HCT116 (cell line): ENCODE measurements at regions not wholly inside any gene's neighbourhood (a gene's known extent, or its start where the extent isn't known, plus 50 kb on each side); places are given as distances from the start of the nearest gene placed in this dataset.

Experiments
- ATAC-seq: fragments of 200-7000 bp; cut with Tn5 transposase; 2 replicates; pipeline ENCODE4 v1.9.1; 2020; ENCODE audit warnings: mild to moderate bottlenecking, moderate library complexity
- BruUV-seq: library from RNA; stranded (reverse); fragments of 400-500 nt; replicated peaks from 2 replicates; lab custom pipeline; 2021; lab: Mats Ljungman, UMichigan
- CTCF ChIA-PET: fragments of 300-600 bp; sonication (Branson Sonifier 250); formaldehyde crosslinking; loops from one replicate; lab custom pipeline; 2021; ENCODE audit warnings: antibody characterized with exemption; lab: Charles Lee
- POLR2A ChIA-PET: fragments of 300-600, 350-600 bp; sonication (Branson Sonifier 250); formaldehyde crosslinking; loops from one replicate; lab custom pipeline; 2021; ENCODE audit warnings: antibody characterized with exemption; lab: Charles Lee
- RAD21 ChIA-PET, 2 experiments: fragments of 300-600 bp; sonication (Branson Sonifier 250); formaldehyde crosslinking; loops; one replicate each; lab custom pipeline; 2023; ENCODE audit warnings: low total read pairs in 2 of 2; ENCODE audit not compliant: uncharacterized antibody in 2 of 2, unreplicated experiment in 2 of 2, low non-redundant PET in 1 of 2; lab: Charles Lee
- DNase-seq: peaks from one replicate; pipeline ENCODE4 v3.0.0-alpha.2; 2010; ENCODE audit warnings: low read depth, low spot score
- H2AFZ ChIP-seq: fragments of 200-600 bp; shearing (Covaris generic), sonication (generic); 2 replicates; pipeline ENCODE4 v1.6.1; 2017; ENCODE audit warnings: low read depth, mixed run types, mixed read lengths, antibody characterized with exemption, low read length; ENCODE audit not compliant: poor library complexity, severe bottlenecking
- H3K27ac ChIP-seq: 2 replicates; pipeline ENCODE4 v1.5.1; 2012; ENCODE audit warnings: low read depth, low read length
- H3K27me3 ChIP-seq: fragments of 200-600 bp; sonication (generic); 2 replicates; pipeline ENCODE4 v1.6.1; 2016; ENCODE audit warnings: mixed run types, low read length, mixed read lengths; ENCODE audit not compliant: insufficient read depth
- H3K36me3 ChIP-seq, 2 experiments: fragments of 200-500 bp in 1 of 2; fragments of 200-600 bp in 1 of 2; sonication (Bioruptor generic) in 1 of 2; sonication (generic) in 1 of 2; 2 replicates each; pipeline versions ENCODE4 v1.5.1 to v1.6.1; 2014 to 2016; ENCODE audit warnings: low read length in 2 of 2, inconsistent platforms in 1 of 2, mixed read lengths in 1 of 2, mixed run types in 1 of 2; ENCODE audit not compliant: insufficient read depth in 2 of 2, control insufficient read depth in 1 of 2
- H3K4me1 ChIP-seq, 2 experiments: fragments of 200-600 bp in 1 of 2; sonication (generic) in 1 of 2; 2 replicates each; pipeline versions ENCODE4 v1.5.1 to v1.6.1; 2012 to 2017; ENCODE audit warnings: low read length in 2 of 2, inconsistent platforms in 1 of 2, mild to moderate bottlenecking in 1 of 2, mixed read lengths in 1 of 2, mixed run types in 1 of 2, moderate library complexity in 1 of 2; ENCODE audit not compliant: insufficient read depth in 2 of 2, control insufficient read depth in 1 of 2
- H3K4me2 ChIP-seq: fragments of 200-600 bp; sonication (generic); 2 replicates; pipeline ENCODE4 v1.6.1; 2017; ENCODE audit warnings: mixed run types, low read length, mixed read lengths
- H3K4me3 ChIP-seq, 2 experiments: fragments of 200-600 bp in 1 of 2; sonication (generic) in 1 of 2; replicated peaks in 1 of 2; 2 replicates each; pipeline ENCODE4 v1.5.1; 2011 to 2016; ENCODE audit warnings: low read length in 2 of 2, control low read depth in 1 of 2, low read depth in 1 of 2, mild to moderate bottlenecking in 1 of 2, mixed read lengths in 1 of 2, mixed run types in 1 of 2
- H3K79me2 ChIP-seq: fragments of 200-600 bp; sonication (generic); 2 replicates; pipeline ENCODE4 v1.6.1; 2017; ENCODE audit warnings: mild to moderate bottlenecking, mixed run types, low read length, moderate library complexity, mixed read lengths; ENCODE audit not compliant: insufficient read depth
- H3K9ac ChIP-seq: fragments of 200-600 bp; sonication (generic); 2 replicates; pipeline ENCODE4 v1.6.1; 2016; ENCODE audit warnings: low read length, mixed read lengths
- H3K9me2 ChIP-seq: fragments of 200-600 bp; sonication (generic), shearing (Covaris generic); 2 replicates; pipeline ENCODE4 v1.6.1; 2017; ENCODE audit warnings: mixed run types, mild to moderate bottlenecking, moderate library complexity; ENCODE audit not compliant: insufficient read depth
- H3K9me3 ChIP-seq, 2 experiments: fragments of 200-500 bp in 1 of 2; fragments of 200-600 bp in 1 of 2; sonication (Bioruptor generic) in 1 of 2; sonication (generic) in 1 of 2; 2 replicates each; pipeline ENCODE4 v1.6.1; 2014 to 2017; ENCODE audit warnings: low read length in 2 of 2, mixed read lengths in 2 of 2, inconsistent platforms in 1 of 2, low read depth in 1 of 2, mild to moderate bottlenecking in 1 of 2, mixed run types in 1 of 2, moderate library complexity in 1 of 2; ENCODE audit not compliant: control insufficient read depth in 1 of 2, insufficient read depth in 1 of 2
- H4K20me1 ChIP-seq: fragments of 200-600 bp; sonication (generic), shearing (Covaris generic); 2 replicates; pipeline ENCODE4 v1.6.1; 2017; ENCODE audit warnings: mixed run types, mild to moderate bottlenecking, moderate library complexity; ENCODE audit not compliant: insufficient read depth
- CBX3 ChIP-seq: IDR thresholded peaks from 2 replicates; pipeline ENCODE4 v1.6.1; 2012; ENCODE audit warnings: low read depth
- CEBPB ChIP-seq: IDR thresholded peaks from 2 replicates; pipeline ENCODE4 v1.6.1; 2012; ENCODE audit warnings: low read depth
- EGR1 ChIP-seq: IDR thresholded peaks from 2 replicates; pipeline ENCODE4 v1.6.1; 2012; ENCODE audit warnings: low read depth
- POLR2A ChIP-seq: IDR thresholded peaks from 2 replicates; pipeline ENCODE4 v1.7.0; 2011; ENCODE audit warnings: borderline replicate concordance; ENCODE audit not compliant: insufficient read depth, insufficient read length; ENCODE audit errors: extremely low read depth
- SP1 ChIP-seq: IDR thresholded peaks from 2 replicates; pipeline ENCODE4 v1.6.1; 2012; ENCODE audit warnings: low read depth
- YY1 ChIP-seq: IDR thresholded peaks from 2 replicates; pipeline ENCODE4 v1.6.1; 2011; ENCODE audit warnings: low read length, low read depth, moderate library complexity, mild to moderate bottlenecking; ENCODE audit not compliant: insufficient replicate concordance; ENCODE audit errors: extremely low read depth
- ZFX ChIP-seq: fragments of 450-650 bp; IDR thresholded peaks from 2 replicates; pipeline ENCODE4 v1.6.1; 2017
- ZNF274 ChIP-seq: fragments of 200-500 bp; sonication (Bioruptor generic); IDR thresholded peaks from 2 replicates; pipeline ENCODE4 v1.6.1; 2014; ENCODE audit warnings: mild to moderate bottlenecking, low read depth, low read length, inconsistent platforms
- intact Hi-C: fragments of 100-400 bp; cut with micrococcal nuclease; formaldehyde crosslinking; loops from 2 replicates; pipeline ENCODE4 v1.10.0; 2022
- TF ChIP-seq, protein P1 (sequence below): IDR thresholded peaks from 2 replicates; pipeline ENCODE4 v1.6.1; 2012; ENCODE audit warnings: low read depth
- TF ChIP-seq, protein P2 (sequence below), 3 experiments: fragments of 200-600 bp in 1 of 3; sonication (generic) in 1 of 3; IDR thresholded peaks in 2 of 3; conservative IDR thresholded peaks in 1 of 3; 2 replicates each; pipeline ENCODE4 v1.5.1; 2012 to 2017; ENCODE audit warnings: low read depth in 2 of 3, low read length in 2 of 3, antibody characterized with exemption in 1 of 3, borderline replicate concordance in 1 of 3, control low read depth in 1 of 3, mild to moderate bottlenecking in 1 of 3, mixed read lengths in 1 of 3, mixed run types in 1 of 3, moderate library complexity in 1 of 3; ENCODE audit not compliant: insufficient read depth in 1 of 3
- TF ChIP-seq, protein P3 (sequence below): IDR thresholded peaks from 2 replicates; pipeline ENCODE4 v1.6.1; 2012

DNA sequence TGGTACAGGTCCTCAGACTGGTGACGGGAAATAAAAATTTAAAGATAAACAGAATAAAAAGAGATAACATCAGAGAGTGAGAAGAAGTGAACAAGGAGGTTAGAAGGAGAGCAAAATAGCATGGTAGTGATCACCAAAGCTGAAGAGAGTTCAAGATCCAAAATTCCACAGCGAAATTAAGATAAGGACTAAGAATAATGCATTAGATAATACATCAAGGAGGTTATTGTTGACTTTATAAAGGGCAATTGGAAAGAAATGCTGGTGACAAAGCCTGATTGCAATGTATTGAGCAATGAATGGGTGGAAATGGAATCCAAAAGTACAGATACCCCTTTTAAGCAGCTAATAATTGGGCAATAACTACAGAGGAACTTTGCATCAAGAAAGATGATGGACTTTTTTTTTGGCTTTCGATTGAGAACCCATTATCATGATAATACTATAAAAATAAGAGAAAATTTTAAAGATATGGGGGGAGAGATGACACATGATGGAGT, 101.6 kb upstream of the MAP9 start:
- Histone ChIP-seq H3K9ac (no peak overlapping the region), H3K9me2 (no peaks in the 10 kb centered on the region), H3K36me3 (no peaks in the 10 kb centered on the region), H2AFZ (no peak overlapping the region), H3K79me2 (no peaks in the 10 kb centered on the region), H4K20me1 (no peaks in the 10 kb centered on the region), H3K4me2 (no peak overlapping the region), H3K4me3 (no peak overlapping the region), H3K27me3 (no peaks in the 10 kb centered on the region), H3K27ac (no peak overlapping the region), H3K9me3 (no peaks in the 10 kb centered on the region), H3K4me1 (peaks cover 4 to 7% of the 10 kb centered on the region in 2 experiments)
- ChIA-PET POLR2A (no interaction called here), RAD21 (no interaction called here), CTCF (no interaction called here)
- no peak for ATAC-seq
- intact Hi-C loops: no loop called here
- no peak for DNase-seq
- no TSS peak for BruUV-seq
- no peak for TF ChIP-seq YY1
- no peak for TF ChIP-seq ZNF274
- TF ChIP-seq EGR1: no peak
- TF ChIP-seq, protein P1, sequence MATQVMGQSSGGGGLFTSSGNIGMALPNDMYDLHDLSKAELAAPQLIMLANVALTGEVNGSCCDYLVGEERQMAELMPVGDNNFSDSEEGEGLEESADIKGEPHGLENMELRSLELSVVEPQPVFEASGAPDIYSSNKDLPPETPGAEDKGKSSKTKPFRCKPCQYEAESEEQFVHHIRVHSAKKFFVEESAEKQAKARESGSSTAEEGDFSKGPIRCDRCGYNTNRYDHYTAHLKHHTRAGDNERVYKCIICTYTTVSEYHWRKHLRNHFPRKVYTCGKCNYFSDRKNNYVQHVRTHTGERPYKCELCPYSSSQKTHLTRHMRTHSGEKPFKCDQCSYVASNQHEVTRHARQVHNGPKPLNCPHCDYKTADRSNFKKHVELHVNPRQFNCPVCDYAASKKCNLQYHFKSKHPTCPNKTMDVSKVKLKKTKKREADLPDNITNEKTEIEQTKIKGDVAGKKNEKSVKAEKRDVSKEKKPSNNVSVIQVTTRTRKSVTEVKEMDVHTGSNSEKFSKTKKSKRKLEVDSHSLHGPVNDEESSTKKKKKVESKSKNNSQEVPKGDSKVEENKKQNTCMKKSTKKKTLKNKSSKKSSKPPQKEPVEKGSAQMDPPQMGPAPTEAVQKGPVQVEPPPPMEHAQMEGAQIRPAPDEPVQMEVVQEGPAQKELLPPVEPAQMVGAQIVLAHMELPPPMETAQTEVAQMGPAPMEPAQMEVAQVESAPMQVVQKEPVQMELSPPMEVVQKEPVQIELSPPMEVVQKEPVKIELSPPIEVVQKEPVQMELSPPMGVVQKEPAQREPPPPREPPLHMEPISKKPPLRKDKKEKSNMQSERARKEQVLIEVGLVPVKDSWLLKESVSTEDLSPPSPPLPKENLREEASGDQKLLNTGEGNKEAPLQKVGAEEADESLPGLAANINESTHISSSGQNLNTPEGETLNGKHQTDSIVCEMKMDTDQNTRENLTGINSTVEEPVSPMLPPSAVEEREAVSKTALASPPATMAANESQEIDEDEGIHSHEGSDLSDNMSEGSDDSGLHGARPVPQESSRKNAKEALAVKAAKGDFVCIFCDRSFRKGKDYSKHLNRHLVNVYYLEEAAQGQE: no peak
- no peak for TF ChIP-seq ZFX
- no peak for TF ChIP-seq POLR2A
- no peak for TF ChIP-seq CEBPB
- TF ChIP-seq, protein P2, sequence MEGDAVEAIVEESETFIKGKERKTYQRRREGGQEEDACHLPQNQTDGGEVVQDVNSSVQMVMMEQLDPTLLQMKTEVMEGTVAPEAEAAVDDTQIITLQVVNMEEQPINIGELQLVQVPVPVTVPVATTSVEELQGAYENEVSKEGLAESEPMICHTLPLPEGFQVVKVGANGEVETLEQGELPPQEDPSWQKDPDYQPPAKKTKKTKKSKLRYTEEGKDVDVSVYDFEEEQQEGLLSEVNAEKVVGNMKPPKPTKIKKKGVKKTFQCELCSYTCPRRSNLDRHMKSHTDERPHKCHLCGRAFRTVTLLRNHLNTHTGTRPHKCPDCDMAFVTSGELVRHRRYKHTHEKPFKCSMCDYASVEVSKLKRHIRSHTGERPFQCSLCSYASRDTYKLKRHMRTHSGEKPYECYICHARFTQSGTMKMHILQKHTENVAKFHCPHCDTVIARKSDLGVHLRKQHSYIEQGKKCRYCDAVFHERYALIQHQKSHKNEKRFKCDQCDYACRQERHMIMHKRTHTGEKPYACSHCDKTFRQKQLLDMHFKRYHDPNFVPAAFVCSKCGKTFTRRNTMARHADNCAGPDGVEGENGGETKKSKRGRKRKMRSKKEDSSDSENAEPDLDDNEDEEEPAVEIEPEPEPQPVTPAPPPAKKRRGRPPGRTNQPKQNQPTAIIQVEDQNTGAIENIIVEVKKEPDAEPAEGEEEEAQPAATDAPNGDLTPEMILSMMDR (IDR thresholded peaks at IDR 0.05 in 2 of 3, conservative IDR thresholded peaks at IDR 0.05 in 1 of 3; ENCODE audit: borderline replicate concordance in 1 of 3, insufficient read depth in 1 of 3, low read depth in 2 of 3, low read length in 2 of 3): no peak
- no peak for TF ChIP-seq SP1
- TF ChIP-seq CBX3: no peak
- TF ChIP-seq, protein P3, sequence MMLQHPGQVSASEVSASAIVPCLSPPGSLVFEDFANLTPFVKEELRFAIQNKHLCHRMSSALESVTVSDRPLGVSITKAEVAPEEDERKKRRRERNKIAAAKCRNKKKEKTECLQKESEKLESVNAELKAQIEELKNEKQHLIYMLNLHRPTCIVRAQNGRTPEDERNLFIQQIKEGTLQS: no peak
